IMR-90 (cell line): ENCODE measurements at regions not wholly inside any gene's neighbourhood (a gene's known extent, or its start where the extent isn't known, plus 50 kb on each side); places are given as distances from the start of the nearest gene placed in this dataset.
"Not testable (repeated sequence)": the region's sequence is repeated elsewhere in the genome, so short reads cannot be mapped to it uniquely, and the experiment has no call there.

Experiments
- ATAC-seq: fragments of 200-7000 bp; cut with Tn5 transposase; 2 replicates; pipeline ENCODE4 v1.9.1; 2020; ENCODE audit warnings: low read depth, mild to moderate bottlenecking, moderate library complexity
- BruUV-seq: library from RNA; stranded (reverse); fragments of 400-500 nt; replicated peaks from 2 replicates; lab custom pipeline; 2021; lab: Mats Ljungman, UMichigan
- CTCF ChIA-PET: fragments of 300-600 bp; formaldehyde crosslinking; extraction: SDS; loops from one replicate; lab custom pipeline; 2021; ENCODE audit warnings: antibody characterized with exemption; lab: Yijun Ruan, JAX
- POLR2A ChIA-PET: fragments of 300-600 bp; sonication (Branson Sonifier 250); formaldehyde crosslinking; loops from one replicate; lab custom pipeline; 2022; ENCODE audit warnings: antibody characterized with exemption; ENCODE audit not compliant: unreplicated experiment; lab: Charles Lee
- DNase-seq: peaks from one replicate; pipeline ENCODE4 v3.0.0; 2013
- H2AFZ ChIP-seq: replicated peaks from 2 replicates; pipeline ENCODE3; 2013; ENCODE audit warnings: low read length, mild to moderate bottlenecking; ENCODE audit not compliant: poor library complexity
- H2AK5ac ChIP-seq: 2 replicates; pipeline ENCODE4 v1.6.1; 2013; ENCODE audit warnings: low read depth, low read length, inconsistent platforms
- H2AK9ac ChIP-seq: replicated peaks from 2 replicates; pipeline ENCODE3; 2013; ENCODE audit warnings: mild to moderate bottlenecking, low read depth, low read length, moderate library complexity; ENCODE audit not compliant: poor library complexity
- H2BK120ac ChIP-seq: 2 replicates; pipeline ENCODE4 v1.6.1; 2013; ENCODE audit warnings: low read depth, low read length, inconsistent platforms
- H2BK15ac ChIP-seq: 3 replicates; pipeline ENCODE4 v1.6.1; 2013; ENCODE audit warnings: low read depth, low read length, inconsistent platforms
- H2BK20ac ChIP-seq: 2 replicates; pipeline ENCODE4 v1.6.1; 2013; ENCODE audit warnings: low read depth, mild to moderate bottlenecking, inconsistent platforms, low read length, moderate library complexity
- H2BK5ac ChIP-seq: 2 replicates; pipeline ENCODE4 v1.6.1; 2013; ENCODE audit warnings: mild to moderate bottlenecking, low read depth, low read length, inconsistent platforms; ENCODE audit not compliant: poor library complexity, severe bottlenecking
- H3K14ac ChIP-seq: replicated peaks from 2 replicates; pipeline ENCODE4 v1.6.1; 2013; ENCODE audit warnings: low read depth, low read length, inconsistent platforms
- H3K18ac ChIP-seq: 2 replicates; pipeline ENCODE4 v1.6.1; 2013; ENCODE audit warnings: low read depth, low read length, control low read depth
- H3K23ac ChIP-seq: 2 replicates; pipeline ENCODE4 v1.6.1; 2013; ENCODE audit warnings: low read depth, low read length, inconsistent platforms
- H3K27ac ChIP-seq: 2 replicates; pipeline ENCODE4 v1.5.1; 2013; ENCODE audit warnings: mild to moderate bottlenecking, control low read depth, low read length; ENCODE audit not compliant: insufficient read depth
- H3K27me3 ChIP-seq: 2 replicates; pipeline ENCODE4 v1.6.1; 2013; ENCODE audit warnings: low read length; ENCODE audit not compliant: control insufficient read depth, insufficient read depth
- H3K36me3 ChIP-seq: 2 replicates; pipeline ENCODE4 v1.6.1; 2013; ENCODE audit warnings: low read length, mixed read lengths; ENCODE audit not compliant: control insufficient read depth, insufficient read depth
- H3K4ac ChIP-seq: 2 replicates; pipeline ENCODE4 v1.6.1; 2013; ENCODE audit warnings: low read depth, low read length, inconsistent platforms
- H3K4me1 ChIP-seq: 2 replicates; pipeline ENCODE4 v1.6.1; 2013; ENCODE audit warnings: low read length, mixed read lengths; ENCODE audit not compliant: control insufficient read depth, insufficient read depth
- H3K4me2 ChIP-seq: 2 replicates; pipeline ENCODE4 v1.6.1; 2013; ENCODE audit warnings: low read depth, mild to moderate bottlenecking, control low read depth, low read length, moderate library complexity
- H3K4me3 ChIP-seq: 2 replicates; pipeline ENCODE4 v1.5.1; 2013; ENCODE audit warnings: low read depth, mild to moderate bottlenecking, control low read depth, low read length, moderate library complexity; ENCODE audit not compliant: insufficient read depth
- H3K56ac ChIP-seq: 2 replicates; pipeline ENCODE4 v1.6.1; 2013; ENCODE audit warnings: low read length, inconsistent platforms; ENCODE audit not compliant: insufficient read depth; ENCODE audit errors: extremely low read depth
- H3K79me1 ChIP-seq, 2 experiments: 2 replicates each; pipeline ENCODE4 v1.6.1; 2013; ENCODE audit warnings: low read length in 2 of 2, inconsistent platforms in 1 of 2, low read depth in 1 of 2
- H3K9ac ChIP-seq: 2 replicates; pipeline ENCODE4 v1.6.1; 2013; ENCODE audit warnings: low read depth, low read length, control low read depth
- H3K9me1 ChIP-seq: 2 replicates; pipeline ENCODE4 v1.6.1; 2013; ENCODE audit warnings: low read length, inconsistent platforms; ENCODE audit not compliant: insufficient read depth
- H3K9me3 ChIP-seq: 2 replicates; pipeline ENCODE4 v1.6.1; 2013; ENCODE audit warnings: low read length; ENCODE audit not compliant: control insufficient read depth, insufficient read depth
- H4K20me1 ChIP-seq: 2 replicates; pipeline ENCODE4 v1.6.1; 2013; ENCODE audit warnings: low read length, inconsistent platforms; ENCODE audit not compliant: insufficient read depth
- H4K5ac ChIP-seq: 2 replicates; pipeline ENCODE4 v1.6.1; 2013; ENCODE audit warnings: mild to moderate bottlenecking, low read depth, low read length, control low read depth
- H4K8ac ChIP-seq, 2 experiments: 2 replicates each; pipeline ENCODE4 v1.6.1; 2013; ENCODE audit warnings: low read depth in 2 of 2, low read length in 2 of 2, control low read depth in 1 of 2, inconsistent platforms in 1 of 2
- H4K91ac ChIP-seq: 2 replicates; pipeline ENCODE4 v1.6.1; 2013; ENCODE audit warnings: low read depth, low read length, inconsistent platforms; ENCODE audit not compliant: insufficient read depth
- WGBS, 2 experiments: methylation state at CpG; one replicate each; pipeline versions ENCODE4 v1.1.5 to v1.1.7; 2013; ENCODE audit warnings: missing lambda C conversion rate in 2 of 2; ENCODE audit not compliant: insufficient read length in 1 of 2; ENCODE audit errors: extremely low coverage in 2 of 2; 5-methylcytosine and 5-hydroxymethylcytosine counted together
- dilution Hi-C: fragments of 300-500 bp; cut with HindIII; formaldehyde crosslinking; loops from one replicate; pipeline ENCODE4 v1.14.3; 2018; ENCODE audit warnings: low sequenced_read_pairs; ENCODE audit not compliant: unreplicated experiment
- in situ Hi-C: fragments of 300-500 bp; cut with MboI; formaldehyde crosslinking; loops from 3 replicates; pipeline ENCODE4 v1.14.3; 2019; ENCODE audit warnings: low sequenced_read_pairs, inconsistent platforms, mixed read lengths
- intact Hi-C: fragments of 100-400 bp; cut with micrococcal nuclease; formaldehyde crosslinking; loops from 2 replicates; pipeline ENCODE4 v1.10.0; 2022

- H2BK15ac ChIP-seq, H3K4me3 ChIP-seq, H3K79me1 ChIP-seq, H3K4me1 ChIP-seq, H3K23ac ChIP-seq, H4K5ac ChIP-seq, intact Hi-C loops, H3K9me1 ChIP-seq, H3K27ac ChIP-seq, dilution Hi-C loops, H3K4ac ChIP-seq, H3K56ac ChIP-seq, H4K20me1 ChIP-seq, H3K4me2 ChIP-seq, H2AK9ac ChIP-seq, H3K36me3 ChIP-seq, H3K18ac ChIP-seq, POLR2A ChIA-PET, H4K91ac ChIP-seq, H4K8ac ChIP-seq, H3K9ac ChIP-seq, H2AK5ac ChIP-seq, in situ Hi-C loops, H3K9me3 ChIP-seq, H2BK20ac ChIP-seq, H2BK120ac ChIP-seq, CTCF ChIA-PET, H3K27me3 ChIP-seq, H2AFZ ChIP-seq, BruUV-seq, H3K14ac ChIP-seq, H2BK5ac ChIP-seq: not testable (repeated sequence)
- no CpG with 5 or more reads among the region's 13 CpGs for WGBS, 2 experiments
- DNase-seq (peak; percentile 28), ATAC-seq (0 out of 2 replicates have a peak, but pooled peaks have one; percentile 29)
Observed at GRCh38 chr2:48206056-48206656, 108.3 kb upstream of the FOXN2 start.
